22Rv1 (cell line): ENCODE measurements at regions not wholly inside any gene's neighbourhood (a gene's known extent, or its start where the extent isn't known, plus 50 kb on each side); places are given as distances from the start of the nearest gene placed in this dataset.

Experiments used
- CTCF ChIP-seq: fragments of 450-650 bp; IDR thresholded peaks from 2 replicates; pipeline ENCODE4 v1.5.1; 2017; ENCODE audit warnings: mild to moderate bottlenecking
- ZFX ChIP-seq: fragments of 450-650 bp; IDR thresholded peaks from 2 replicates; pipeline ENCODE4 v1.6.1; 2017; ENCODE audit warnings: antibody characterized with exemption, borderline replicate concordance

- no peak for TF ChIP-seq CTCF
- no peak for TF ChIP-seq ZFX
Measured at GRCh38 chr3:153809097-153809496, 312.1 kb upstream of the ARHGEF26 start.
